Fibroblast of the conjunctiva (primary cell): ENCODE measurements at regions not wholly inside any gene's neighbourhood (a gene's known extent, or its start where the extent isn't known, plus 50 kb on each side); places are given as distances from the start of the nearest gene placed in this dataset.
"Not testable (repeated sequence)": the region's sequence is repeated elsewhere in the genome, so short reads cannot be mapped to it uniquely, and the experiment has no call there.

Experiments used
- DNase-seq: peaks from one replicate; pipeline ENCODE4 v3.0.0-alpha.2; 2010; ENCODE audit warnings: low read depth

DNA sequence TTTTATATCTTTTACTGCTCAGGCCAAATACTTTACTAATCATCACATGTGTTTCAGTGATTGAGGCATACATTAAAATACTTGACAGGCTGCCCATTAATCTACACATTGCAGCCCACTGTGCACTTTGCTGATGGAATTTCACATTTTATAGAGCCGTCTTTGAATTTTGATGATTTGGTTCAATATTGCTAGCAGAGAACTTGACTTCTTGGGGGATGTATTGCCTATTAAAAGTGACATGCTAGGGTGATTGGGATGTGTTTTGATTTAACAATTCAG lies 1291.0 kb upstream of the GYPC start:
- no peak for DNase-seq

DNA sequence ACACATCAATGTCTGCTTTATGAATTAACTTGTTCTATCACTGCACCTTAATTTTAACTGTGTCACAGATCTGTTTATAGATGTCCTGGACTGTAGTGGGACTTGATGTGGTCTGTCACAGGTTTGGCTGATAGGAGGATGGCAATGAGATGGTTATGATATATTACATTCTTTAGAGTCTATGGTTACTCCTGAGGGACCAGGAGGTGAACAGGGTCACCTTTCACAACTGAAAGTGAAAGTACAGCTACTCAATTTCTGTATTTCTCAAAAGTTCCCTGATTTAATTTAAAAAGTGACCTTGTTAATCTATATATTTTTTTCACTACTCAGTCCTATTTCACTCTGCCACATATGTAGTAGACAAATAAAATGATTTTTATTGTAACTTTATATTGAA lies 1284.1 kb upstream of the GYPC start:
- DNase-seq: no peak

DNA sequence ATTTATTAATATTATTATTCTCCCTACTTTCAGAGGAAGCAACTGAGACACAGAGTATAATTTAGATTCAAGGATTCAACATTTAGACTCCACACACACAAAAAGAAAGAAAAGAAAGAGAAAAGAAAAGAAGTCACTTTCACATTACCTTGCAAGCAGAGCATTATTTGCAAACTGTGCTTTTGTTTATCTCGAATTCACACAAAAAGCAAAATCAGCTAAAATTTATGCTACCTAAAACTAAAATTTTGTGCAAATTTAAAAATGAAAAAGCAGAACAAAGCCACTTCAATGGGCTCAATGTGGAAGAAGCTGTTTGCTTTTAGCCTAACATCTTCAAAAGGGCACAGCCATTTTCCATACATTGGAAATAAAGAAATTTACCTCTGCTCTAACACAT lies 1282.7 kb upstream of the GYPC start:
- DNase-seq: no peak

DNA sequence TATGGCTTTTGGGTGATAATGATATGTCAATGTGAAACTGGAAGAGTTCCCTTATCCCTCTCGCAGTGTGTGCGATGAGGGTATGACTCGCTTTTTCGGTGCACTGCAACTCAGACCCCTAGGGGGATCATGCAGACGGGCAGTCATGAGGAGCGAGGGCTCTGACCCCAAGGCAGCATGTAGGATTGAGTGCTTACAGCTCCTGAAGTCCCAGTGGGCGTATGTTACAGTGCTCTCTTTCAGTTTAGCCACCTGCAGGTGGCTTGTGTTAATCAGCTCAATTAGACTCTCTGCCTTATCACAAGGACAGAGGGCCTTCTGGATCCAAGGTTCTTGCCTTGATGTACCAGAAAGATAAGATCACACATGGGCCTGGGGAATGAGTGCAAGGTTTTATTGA lies 1269.9 kb upstream of the GYPC start:
- DNase-seq: no peak

DNA sequence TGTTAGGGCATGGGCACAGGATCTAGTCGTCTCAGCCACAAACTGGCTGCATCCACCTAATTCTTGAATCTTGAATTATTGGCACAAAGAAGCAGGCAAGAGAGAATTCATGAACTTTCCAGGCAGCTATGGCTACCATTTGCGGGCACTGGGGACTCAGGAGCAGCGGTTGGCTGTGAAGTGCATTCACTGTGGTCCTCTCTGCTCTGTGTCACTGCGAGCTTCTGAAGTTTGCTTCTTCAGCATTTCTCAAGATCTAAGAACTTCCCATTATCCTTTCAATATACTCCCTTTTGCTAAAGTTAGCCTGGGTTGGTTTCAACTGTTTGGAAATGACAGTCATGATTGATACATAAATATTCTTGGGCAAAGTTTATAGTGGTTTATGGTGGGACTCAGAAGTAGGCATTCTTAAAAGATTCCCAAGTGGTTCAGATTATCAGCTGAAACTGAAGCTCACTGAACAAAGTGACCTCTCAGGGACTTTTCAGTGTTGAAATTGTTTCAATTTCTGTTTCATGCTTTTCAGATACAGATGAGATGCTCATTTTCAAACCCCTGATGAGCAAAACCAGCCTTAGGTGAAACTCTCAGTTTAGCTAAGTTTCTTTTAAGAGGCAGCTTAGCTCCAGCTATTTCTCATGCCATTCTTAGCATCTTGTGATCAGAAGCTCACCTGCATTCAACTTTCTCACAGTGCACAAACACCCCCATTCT lies 1258.3 kb upstream of the GYPC start:
- no peak for DNase-seq

DNA sequence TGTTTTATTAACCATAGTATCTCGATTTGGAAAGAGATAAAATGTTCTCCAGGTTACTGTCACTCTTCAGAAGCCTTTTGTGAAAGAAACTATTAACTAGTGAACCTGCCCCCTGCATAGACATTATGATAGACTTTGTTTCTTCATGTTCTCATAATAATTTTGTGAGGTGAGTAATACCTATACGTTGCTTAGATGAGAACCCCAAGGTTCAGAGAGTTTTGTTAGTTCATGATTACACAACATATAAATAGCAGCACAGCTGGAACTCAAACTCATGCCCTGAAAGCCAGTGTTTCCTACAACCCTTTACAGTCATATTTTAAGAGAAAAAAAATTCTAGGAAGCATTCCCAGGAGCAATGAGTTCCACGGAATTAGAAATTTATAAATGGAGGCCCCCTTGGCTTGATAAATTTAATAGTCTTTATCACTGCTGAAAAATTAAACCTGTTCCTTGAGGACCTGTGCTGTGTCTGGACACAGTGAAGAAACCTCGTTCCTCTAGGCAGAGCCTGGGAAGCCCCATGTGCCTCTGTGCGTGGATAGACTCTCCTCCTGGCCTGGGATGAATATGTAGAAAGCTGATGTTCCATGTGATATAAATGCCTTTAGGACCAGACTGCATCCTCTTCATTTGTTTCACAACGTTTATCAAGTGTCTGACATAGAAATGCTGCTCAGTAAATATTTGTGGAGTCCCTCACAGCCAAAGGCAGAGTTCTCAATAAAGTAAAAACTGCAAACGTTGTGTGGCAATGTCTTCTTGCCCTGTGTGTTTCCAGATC lies 1257.0 kb upstream of the GYPC start:
- DNase-seq: no peak

DNA sequence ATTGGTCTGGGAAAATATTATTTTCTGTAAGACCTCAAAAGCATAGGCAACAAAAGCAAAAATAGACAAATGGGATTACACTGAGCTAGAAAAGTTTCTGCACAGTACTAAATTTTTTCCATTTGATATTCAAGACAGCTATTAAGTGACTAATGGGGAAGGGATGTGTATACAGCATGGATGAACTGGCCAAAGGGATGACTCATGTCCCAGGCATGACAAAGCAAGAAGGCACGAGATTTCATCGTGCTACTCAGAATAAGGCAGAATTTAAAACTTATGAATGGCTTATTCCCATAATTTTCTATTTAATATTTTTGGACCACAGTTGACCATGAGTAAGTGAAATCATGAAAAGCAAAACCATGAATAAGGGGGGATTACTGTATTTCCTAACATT lies 1250.1 kb upstream of the GYPC start:
- peak; percentile 92 for DNase-seq

DNA sequence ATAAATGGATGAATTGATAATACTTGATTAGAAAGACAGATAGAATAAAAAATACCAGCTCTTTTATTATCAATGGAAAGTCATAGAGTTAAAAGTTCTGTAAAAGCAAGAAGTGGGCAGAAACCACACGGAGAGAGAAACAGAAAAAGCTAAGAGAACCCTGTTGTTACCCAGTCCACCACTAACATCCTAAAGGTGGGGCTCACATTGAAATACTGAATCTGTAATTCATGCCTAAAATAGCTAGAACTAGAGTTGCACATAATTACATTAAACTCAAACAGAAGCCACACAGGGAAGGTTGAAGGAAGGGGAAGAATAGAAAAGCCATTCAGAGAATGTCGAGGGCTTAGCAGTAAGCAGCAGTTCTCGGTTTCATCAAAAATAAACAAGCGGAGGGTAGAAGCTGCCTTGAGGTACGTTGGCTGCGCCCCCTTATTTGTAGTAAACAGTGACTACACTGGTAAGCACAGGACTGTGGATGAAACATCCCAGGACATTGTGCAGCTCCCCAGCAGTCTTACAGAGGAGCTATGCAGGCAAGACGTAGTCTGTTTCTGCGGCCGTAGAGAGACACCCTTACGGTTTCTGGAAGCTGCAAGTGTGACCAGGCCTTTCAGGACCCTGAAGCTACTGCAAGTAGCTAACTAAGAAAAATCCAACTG lies 1247.0 kb upstream of the GYPC start:
- DNase-seq: no peak

DNA sequence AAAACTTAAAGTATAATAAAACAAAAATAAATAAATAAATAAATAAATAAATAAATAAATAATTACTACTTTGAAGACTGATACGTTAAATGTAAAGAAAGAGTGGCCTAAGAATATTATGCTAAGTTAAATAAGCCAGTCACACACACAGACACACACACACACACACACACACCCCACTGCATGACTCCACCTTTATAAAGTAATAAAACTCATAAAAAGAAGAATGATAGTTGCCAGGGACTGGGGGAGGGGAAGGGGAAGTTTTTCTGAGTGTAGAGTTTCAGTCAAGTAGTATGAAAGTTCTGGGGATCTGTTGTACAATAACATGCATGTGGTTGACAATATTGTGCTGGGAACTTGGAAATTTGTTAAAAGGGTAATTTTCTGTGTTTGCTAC lies 1237.5 kb upstream of the GYPC start:
- no peak for DNase-seq

DNA sequence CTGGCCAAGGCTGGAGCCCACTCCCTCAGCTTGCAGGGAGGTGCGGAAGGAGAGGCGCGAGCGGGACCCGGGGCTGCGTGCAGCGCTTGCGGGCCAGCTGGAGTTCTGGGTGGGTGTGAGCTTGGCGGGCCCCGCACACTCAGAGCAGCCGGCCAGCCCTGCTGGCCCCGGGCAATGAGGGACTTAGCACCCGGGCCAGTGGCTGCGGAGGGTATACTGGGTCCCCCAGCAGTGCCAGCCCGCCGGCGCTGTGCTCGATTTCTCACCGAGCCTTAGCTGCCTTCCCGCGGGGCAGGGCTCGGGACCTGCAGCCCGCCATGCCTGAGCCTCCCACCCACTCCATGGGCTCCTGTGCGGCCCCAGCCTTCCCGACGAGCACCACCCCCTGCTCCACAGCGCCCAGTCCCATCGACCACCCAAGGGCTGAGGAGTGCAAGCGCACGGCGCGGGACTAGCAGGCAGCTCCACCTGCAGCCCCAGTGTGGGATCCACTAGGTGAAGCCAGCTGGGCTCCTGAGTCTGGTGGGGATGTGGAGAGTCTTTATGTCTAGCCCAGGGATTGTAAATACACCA lies 1233.7 kb upstream of the GYPC start:
- not testable (repeated sequence) for DNase-seq

DNA sequence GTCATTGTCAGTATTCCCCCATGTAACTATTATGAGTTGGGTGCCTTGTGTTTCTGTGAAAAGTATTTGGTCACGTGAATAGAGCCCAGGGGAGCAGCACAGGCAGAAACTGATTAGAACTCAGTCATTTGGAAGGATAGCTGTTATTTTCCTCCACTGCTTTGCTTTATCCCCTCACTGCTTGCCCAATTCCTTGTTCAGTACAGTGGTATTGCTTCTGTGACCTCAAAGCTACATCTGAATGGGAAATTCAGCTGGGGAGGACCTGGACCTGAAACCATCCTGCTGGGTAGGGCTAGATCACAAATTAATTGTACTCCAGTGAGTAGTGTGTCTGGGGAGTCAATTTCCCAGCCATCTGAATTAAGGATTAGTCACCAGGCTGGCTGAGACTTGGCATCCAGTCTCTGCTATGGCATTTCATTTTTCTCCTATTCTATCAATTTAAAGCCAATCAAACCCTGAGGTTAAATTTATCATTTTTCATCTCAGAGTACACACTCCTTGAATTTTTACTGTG lies 1231.6 kb upstream of the GYPC start:
- no peak for DNase-seq

DNA sequence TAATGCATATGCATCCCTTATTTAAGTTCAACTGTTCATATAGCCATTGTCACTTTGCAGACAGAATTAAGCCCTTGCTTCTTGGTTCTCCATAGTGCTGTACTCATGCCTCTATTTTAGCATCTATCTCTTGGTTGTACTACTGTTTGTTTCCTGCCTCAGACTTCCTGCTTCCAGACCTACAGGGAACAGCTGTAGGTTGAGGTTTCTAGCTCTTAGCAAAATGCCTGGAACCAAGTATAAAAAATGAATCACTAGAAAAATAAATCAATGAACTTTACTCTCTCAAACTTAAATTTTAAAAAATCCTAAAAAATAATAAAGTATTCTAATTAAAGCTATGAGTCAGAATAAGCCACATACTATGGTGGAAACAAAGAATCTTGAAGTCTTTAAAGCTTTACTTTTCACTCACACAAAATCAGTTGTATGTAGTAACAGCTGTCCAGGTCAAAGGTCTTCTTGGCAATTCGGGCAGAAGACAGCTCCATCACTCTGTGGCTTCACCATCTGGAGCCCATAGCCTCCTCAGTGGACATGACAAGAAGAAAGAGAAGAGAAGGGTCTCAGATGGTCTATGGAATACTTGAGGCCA lies 1228.1 kb upstream of the GYPC start:
- no peak for DNase-seq

DNA sequence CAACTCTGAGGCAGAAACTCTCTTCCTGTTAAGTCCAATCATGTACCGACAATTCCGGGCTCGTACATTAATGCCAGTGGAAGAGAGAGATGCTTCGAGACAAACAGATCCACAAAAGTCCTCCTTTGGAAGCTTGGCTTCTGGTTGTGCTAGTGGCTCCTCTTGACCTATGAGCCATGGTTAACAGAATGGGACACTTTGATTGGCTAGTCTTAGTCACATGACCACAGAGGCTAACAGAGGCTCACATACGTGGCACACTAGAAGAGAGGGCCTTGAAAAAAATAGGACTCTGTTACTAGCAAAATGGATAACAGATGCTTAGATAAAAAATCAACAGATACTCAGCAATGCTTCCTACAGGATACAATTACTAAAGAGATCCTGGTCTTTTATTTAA lies 1211.9 kb upstream of the GYPC start:
- no peak for DNase-seq

DNA sequence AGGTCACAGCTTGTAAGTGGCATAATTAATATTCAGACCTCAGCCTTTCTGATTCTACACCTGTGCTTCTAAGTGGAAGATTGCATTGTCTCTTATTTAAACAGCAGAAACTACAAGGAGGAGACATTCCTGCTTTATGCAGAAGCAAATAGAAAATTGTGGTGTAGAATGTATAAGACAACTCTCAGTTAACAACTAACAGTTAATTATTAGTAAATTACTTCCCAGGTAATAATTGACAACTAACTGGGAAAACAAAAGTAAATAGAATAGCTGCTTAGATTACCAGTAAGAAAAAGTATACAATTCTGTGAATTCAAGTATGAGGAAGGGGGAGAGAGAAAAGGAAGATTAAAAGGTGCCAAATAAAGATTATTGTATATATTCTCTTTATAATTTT lies 1210.5 kb upstream of the GYPC start:
- no peak for DNase-seq

DNA sequence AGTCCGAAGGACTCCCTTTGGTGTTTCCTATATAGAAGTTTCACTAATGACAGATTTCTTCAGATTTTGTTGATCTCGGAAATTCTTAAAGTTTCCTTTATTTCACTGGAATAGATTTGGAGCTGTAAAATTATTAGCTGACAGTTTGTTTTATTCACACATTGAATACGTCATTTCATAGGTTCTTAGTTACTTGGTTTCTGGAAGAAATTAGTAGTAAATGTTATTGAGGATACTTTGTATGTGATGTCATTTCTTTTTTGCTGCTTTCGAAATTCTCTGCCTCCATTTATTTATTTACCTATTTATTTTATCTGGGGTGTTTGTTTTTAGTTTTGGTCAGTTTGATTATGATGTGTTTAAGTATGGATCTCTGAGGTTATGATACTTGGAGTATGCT lies 1205.9 kb upstream of the GYPC start:
- no peak for DNase-seq

DNA sequence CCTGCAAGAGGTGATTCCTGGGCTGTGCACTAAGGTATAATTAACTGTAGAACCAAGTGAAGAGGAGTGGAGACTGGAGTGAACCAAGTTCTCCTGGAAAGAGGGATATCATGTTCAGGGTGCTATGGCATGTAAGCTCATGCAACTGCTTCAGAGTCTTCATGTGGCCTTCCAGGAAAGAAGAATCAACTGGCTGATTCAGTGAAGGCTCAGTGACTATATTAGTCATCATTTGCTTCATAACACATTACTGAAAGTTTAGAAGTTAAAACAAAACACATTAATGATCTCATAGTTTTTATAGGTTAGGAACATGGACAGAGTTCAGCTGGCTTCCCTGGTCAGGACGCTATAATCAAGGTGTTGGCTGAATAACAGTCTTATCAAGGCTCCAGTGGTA lies 1200.8 kb upstream of the GYPC start:
- DNase-seq: no peak

DNA sequence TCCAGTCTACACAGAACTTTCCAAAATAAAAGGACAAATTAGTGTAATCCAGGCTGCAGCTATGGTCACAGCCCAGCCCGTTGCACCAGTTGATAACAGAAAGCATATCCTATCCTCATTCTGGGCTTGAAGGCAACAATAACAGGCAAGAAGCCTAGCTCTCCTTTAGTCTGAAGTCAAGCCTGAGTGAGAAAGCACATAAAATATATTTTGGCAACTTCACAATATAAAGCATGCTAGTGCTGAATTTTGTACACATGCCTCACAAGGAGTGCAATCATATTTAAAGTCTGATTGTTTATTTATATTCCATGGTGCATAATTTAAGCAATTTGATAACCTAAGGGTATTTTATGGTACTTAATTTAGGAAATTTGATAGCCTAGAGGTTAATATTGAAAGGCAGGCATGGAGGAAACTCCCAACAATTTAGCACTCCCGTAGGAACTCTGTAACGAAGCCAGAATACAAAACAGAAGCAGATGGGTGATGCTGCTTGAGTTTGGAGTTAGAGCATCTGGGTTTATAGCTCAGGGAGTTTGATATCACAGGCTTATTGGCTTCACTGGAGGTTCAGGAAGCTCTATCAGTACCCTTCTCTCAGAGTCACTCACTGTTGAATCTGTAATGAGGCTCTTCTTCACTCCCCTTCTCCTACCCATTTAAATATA lies 1199.1 kb upstream of the GYPC start:
- no peak for DNase-seq

DNA sequence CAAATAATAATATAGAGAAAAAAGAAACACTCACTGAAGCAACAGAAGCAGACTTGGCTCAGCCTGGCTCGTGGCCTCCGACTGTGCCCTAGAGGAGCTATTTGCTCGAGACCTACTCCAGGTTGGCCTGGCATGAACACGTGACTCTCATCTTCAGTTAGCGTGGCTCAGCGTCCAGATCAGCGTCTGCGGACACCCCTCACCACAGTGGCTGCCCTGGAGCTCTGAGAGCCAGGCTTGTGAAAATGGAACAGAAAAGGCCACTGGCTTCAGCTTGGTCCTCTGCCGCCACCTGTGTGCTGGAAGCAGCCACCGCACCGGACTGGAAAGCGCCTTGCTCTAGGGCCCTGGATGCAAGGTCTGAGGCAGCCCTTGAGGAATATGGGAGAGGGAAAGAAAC lies 1184.0 kb upstream of the GYPC start:
- DNase-seq: no peak

DNA sequence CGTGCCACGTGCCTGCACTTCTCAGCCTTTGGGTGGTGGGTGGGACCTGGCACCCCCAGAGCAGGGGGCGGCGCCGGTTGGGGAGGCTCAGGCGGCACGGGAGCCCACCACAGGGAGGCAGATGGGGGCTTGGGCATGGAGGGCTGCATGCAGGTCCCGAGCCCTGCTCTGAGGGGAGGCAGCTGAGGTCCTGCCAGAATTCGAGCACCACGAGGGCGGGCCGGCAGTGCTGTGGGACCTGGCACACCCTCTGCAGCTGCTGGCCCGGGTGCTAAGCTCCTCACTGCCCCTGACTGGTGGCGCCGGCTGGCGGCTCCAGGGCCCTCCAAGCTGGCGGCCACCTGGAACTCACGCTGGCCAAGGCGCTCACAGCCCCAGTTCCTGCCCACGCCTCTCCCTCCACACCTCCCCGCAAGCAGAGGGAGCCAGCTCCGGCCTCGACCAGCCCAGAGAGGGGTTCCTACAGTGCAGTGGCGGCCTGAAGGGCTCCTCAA lies 1176.8 kb upstream of the GYPC start:
- DNase-seq: no peak

DNA sequence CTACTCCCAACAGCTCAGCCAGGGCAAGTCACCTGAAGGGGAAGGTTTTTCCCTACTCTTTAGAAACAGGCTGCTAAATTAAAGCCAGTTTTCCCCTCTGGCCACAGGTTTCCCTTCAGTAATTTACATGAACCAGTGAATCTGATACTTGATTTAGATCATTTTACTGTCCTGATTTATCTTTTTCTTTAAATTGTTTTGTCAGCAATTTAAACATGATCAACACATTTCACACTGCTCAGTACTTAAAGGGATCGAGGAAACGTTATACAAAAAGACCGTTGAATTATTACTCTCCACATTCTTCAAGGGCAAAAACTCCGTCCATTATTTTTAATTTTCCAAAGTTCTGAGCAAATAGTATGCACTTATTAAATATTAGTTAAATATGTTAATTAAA lies 1165.7 kb upstream of the GYPC start:
- DNase-seq: no peak

DNA sequence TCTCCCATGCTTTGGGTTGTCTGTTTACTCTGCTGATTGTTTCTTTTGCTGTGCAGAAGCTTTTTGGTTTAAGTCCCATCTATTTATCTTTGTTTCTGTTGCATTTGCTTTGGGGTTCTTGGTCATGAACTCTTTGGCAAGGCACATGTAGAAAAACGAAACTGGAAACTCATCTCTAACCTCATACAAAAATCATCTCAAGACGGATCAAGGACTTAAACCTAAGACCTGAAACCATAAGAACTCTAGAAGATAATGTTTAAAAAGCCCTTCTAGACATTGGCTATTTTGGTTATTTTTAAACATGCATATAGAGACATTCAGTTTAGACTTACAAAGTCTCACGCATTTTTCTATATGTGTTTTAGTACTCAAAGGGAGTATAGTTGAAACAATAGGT lies 1164.3 kb upstream of the GYPC start:
- DNase-seq: no peak

DNA sequence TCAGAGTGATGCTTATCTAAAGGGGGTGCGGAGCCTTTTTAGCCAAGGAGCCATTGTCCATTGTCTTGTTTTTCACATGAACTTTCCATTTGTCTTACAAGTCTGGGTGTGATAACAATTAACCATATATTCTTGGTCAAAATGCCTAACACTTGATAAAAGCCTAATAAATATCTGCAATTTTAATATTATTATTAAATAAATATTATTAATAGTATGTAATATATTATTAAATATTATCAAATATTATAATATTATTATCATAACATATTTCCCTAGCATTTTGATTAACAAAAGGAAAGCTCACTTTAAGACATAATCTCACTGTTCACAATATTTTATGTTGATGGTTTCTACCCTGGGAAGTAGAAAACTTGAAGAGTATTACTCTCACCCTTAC lies 1143.6 kb upstream of the GYPC start:
- DNase-seq: no peak
